HUES64 (cell line): ENCODE measurements at regions not wholly inside any gene's neighbourhood (a gene's known extent, or its start where the extent isn't known, plus 50 kb on each side); places are given as distances from the start of the nearest gene placed in this dataset.

ENCODE experiments used
- H3K27ac ChIP-seq: 2 replicates; pipeline ENCODE4 v1.7.0; 2013; ENCODE audit warnings: low read depth, low read length, inconsistent platforms
- H3K27me3 ChIP-seq: 2 replicates; pipeline ENCODE4 v1.6.1; 2013; ENCODE audit warnings: mild to moderate bottlenecking, low read length; ENCODE audit not compliant: insufficient read depth
- H3K36me3 ChIP-seq: 2 replicates; pipeline ENCODE4 v1.6.1; 2013; ENCODE audit warnings: mild to moderate bottlenecking, low read length; ENCODE audit not compliant: insufficient read depth
- H3K4me1 ChIP-seq: 2 replicates; pipeline ENCODE4 v1.6.1; 2013; ENCODE audit warnings: mild to moderate bottlenecking, low read length, moderate library complexity; ENCODE audit not compliant: insufficient read depth
- H3K4me3 ChIP-seq: 2 replicates; pipeline ENCODE4 v1.5.1; 2013; ENCODE audit warnings: mild to moderate bottlenecking, low read length, moderate library complexity
- H3K9ac ChIP-seq: 2 replicates; pipeline ENCODE4 v1.6.1; 2013; ENCODE audit warnings: mild to moderate bottlenecking, low read depth, low read length
- H3K9me3 ChIP-seq: 2 replicates; pipeline ENCODE4 v1.6.1; 2013; ENCODE audit warnings: low read depth, low read length; ENCODE audit not compliant: insufficient read depth
- WGBS: fragments of 150-250, 120-280 bp; methylation state at CpG from one replicate; pipeline ENCODE4 v1.1.7; 2013; ENCODE audit warnings: missing lambda C conversion rate; 5-methylcytosine and 5-hydroxymethylcytosine counted together

DNA sequence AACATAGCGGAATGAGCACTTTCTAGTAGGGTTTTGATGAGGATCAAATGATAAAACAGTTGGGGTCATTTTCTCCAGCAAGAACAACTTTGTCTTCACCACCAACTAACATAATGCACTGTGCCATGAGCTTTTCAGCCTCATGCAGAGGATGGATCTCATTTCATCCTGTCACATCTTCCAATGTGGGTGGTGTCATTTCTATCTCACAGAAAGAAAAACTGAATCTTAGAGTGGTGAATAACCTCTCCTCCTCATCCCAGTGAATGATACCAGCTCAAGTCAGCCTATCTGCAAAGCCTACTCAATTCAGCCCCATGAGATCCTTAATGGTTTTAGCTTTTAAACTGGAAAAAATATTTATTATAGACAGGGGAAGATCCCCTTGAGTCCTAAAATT, 1147.2 kb downstream of the VRK1 start:
- Histone ChIP-seq H3K9me3 (no peaks in the 10 kb centered on the region), H3K36me3 (no peaks in the 10 kb centered on the region), H3K4me1 (peaks cover 9% of the 10 kb centered on the region; the same call in 1 of the 2 replicates), H3K9ac (no peak overlapping the region), H3K27ac (no peak overlapping the region), H3K4me3 (no peak overlapping the region), H3K27me3 (no peaks in the 10 kb centered on the region)
- 100% methylated on average over 1 of the region's 1 CpG for WGBS

DNA sequence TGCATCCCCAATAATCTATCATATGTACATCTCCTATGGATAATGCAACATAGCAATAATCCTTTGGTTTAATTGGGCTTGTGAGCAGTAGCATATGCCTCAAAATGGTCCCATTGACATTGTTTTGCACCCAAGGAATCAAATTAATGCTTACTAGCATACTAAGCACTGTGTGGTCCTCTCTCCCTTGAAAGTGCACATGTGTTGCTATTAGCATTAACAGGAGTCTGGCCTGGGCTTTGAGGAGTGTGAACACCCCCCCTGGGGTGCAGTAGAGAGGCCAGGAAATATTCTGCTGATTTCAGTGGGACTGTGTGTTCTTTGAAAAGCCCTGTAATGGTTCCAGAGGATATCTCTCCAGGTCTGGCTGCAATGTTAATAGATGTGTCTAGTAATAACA, 1148.4 kb downstream of the VRK1 start:
- no peak overlapping the region for H3K4me3 ChIP-seq
- no peaks in the 10 kb centered on the region for H3K36me3 ChIP-seq
- no peak overlapping the region for H3K9ac ChIP-seq
- H3K27ac ChIP-seq: no peak overlapping the region
- peaks cover 9% of the 10 kb centered on the region; the same call in 1 of the 2 replicates for H3K4me1 ChIP-seq
- no peaks in the 10 kb centered on the region for H3K9me3 ChIP-seq
- H3K27me3 ChIP-seq: no peaks in the 10 kb centered on the region

GRCh38 chr14:97946240-97946639, 1149.1 kb downstream of the VRK1 start:
- no peak overlapping the region for H3K4me3 ChIP-seq
- H3K36me3 ChIP-seq: no peaks in the 10 kb centered on the region
- WGBS: 56% methylated on average over 2 of the region's 2 CpGs
- H3K27ac ChIP-seq: no peak overlapping the region
- no peak overlapping the region for H3K9ac ChIP-seq
- peaks cover 9% of the 10 kb centered on the region; the same call in 1 of the 2 replicates for H3K4me1 ChIP-seq
- H3K9me3 ChIP-seq: no peaks in the 10 kb centered on the region
- H3K27me3 ChIP-seq: no peaks in the 10 kb centered on the region

- Histone ChIP-seq H3K9ac (no peak overlapping the region), H3K27ac (no peak overlapping the region), H3K4me1 (peaks cover 9% of the 10 kb centered on the region; the same call in 1 of the 2 replicates), H3K9me3 (no peaks in the 10 kb centered on the region), H3K36me3 (no peaks in the 10 kb centered on the region), H3K27me3 (no peaks in the 10 kb centered on the region), H3K4me3 (no peak overlapping the region)
- 96% methylated on average over 8 of the region's 9 CpGs for WGBS
Observed at GRCh38 chr14:97946641-97947040, 1149.5 kb downstream of the VRK1 start.

DNA sequence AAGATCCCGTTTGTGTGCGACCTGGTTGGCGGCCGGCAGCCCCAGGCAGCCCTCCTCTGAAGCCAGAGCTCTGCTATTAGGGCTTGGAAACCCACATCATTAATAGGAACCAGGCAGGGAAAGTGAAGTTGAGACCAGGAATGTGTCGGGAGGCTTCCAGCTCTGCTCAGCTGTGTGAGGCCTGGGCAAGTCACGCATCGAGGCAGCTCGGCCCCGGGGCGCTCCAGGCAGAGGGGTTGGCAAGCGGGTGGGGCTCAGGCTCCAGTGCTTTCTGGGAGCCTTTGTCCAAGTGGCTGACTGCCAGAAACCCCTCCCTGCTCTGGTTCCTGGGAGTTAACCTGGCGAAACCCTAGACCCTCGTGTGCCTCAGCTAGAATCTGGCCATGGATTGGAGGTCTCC, 1151.7 kb downstream of the VRK1 start:
- Histone ChIP-seq H3K9me3 (no peaks in the 10 kb centered on the region), H3K4me3 (no peak overlapping the region), H3K4me1 (peaks cover 9% of the 10 kb centered on the region; the same call in 1 of the 2 replicates), H3K36me3 (no peaks in the 10 kb centered on the region), H3K27ac (no peak overlapping the region), H3K9ac (no peak overlapping the region), H3K27me3 (no peaks in the 10 kb centered on the region)
- WGBS: 93% methylated on average over 13 of the region's 13 CpGs

DNA sequence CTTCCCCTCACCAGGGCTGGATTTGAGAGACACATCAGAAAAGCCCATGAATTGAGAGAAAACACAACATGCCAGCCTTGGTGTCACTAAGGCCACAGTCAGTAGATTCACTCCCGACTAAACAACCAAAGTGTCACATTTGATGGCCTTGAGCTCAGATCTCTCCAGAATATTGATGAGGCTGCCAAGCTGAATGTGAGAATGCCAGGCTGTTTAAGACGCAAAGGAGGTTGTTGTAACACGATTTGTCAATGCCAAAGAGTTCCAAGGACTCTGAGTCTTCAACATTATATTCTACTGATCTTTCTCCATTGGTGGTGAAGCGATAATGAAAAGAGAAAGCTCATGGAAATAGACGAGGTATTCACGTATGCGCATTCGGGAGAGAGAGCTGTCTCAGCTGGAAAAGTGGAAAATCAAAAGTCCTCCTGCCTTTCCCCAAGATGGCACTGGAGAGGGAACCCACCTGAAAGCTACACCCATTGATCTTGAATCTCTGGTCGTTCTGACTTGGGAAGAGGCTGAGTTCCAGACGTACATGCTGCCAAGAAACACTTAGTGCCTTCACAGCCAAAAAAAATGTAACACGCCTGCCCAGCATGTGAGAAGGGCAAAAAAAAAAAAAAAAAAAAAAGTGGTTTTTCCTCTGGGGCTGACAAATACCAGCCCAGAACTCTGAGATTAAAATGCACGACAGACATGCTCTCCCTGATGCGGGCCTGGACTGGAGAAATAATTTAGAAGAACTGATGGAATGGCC, 1159.6 kb downstream of the VRK1 start:
- Histone ChIP-seq H3K4me3 (no peak overlapping the region), H3K9me3 (no peaks in the 10 kb centered on the region), H3K27me3 (no peaks in the 10 kb centered on the region), H3K27ac (no peak overlapping the region), H3K4me1 (no peaks in the 10 kb centered on the region), H3K36me3 (no peaks in the 10 kb centered on the region), H3K9ac (no peak overlapping the region)
- 93% methylated on average over 13 of the region's 13 CpGs for WGBS

GRCh38 chr14:97959251-97959650, 1162.1 kb downstream of the VRK1 start:
- Histone ChIP-seq H3K27me3 (no peaks in the 10 kb centered on the region), H3K9me3 (no peaks in the 10 kb centered on the region), H3K9ac (no peak overlapping the region), H3K4me1 (no peaks in the 10 kb centered on the region), H3K4me3 (no peak overlapping the region), H3K36me3 (no peaks in the 10 kb centered on the region), H3K27ac (no peak overlapping the region)
- WGBS: 97% methylated on average over 4 of the region's 4 CpGs

GRCh38 chr14:97960436-97960835, 1163.3 kb downstream of the VRK1 start:
- H3K4me3 ChIP-seq: no peak overlapping the region
- WGBS: 95% methylated on average over 4 of the region's 4 CpGs
- no peaks in the 10 kb centered on the region for H3K36me3 ChIP-seq
- no peaks in the 10 kb centered on the region for H3K27me3 ChIP-seq
- H3K9me3 ChIP-seq: no peaks in the 10 kb centered on the region
- H3K4me1 ChIP-seq: no peaks in the 10 kb centered on the region
- no peak overlapping the region for H3K27ac ChIP-seq
- no peak overlapping the region for H3K9ac ChIP-seq

- no peaks in the 10 kb centered on the region for H3K36me3 ChIP-seq
- H3K4me3 ChIP-seq: no peak overlapping the region
- H3K27ac ChIP-seq: no peak overlapping the region
- no peak overlapping the region for H3K9ac ChIP-seq
- WGBS: 64% methylated on average over 1 of the region's 1 CpG
- no peaks in the 10 kb centered on the region for H3K9me3 ChIP-seq
- no peaks in the 10 kb centered on the region for H3K4me1 ChIP-seq
- no peaks in the 10 kb centered on the region for H3K27me3 ChIP-seq
Observed at GRCh38 chr14:97970222-97970621, 1173.0 kb downstream of the VRK1 start.

GRCh38 chr14:97975216-97975615, 1178.0 kb downstream of the VRK1 start:
- no peak overlapping the region for H3K9ac ChIP-seq
- 0 out of 2 replicates have a peak, but pooled peaks cover 5% of the 10 kb centered on the region for H3K4me1 ChIP-seq
- H3K4me3 ChIP-seq: no peak overlapping the region
- no peaks in the 10 kb centered on the region for H3K36me3 ChIP-seq
- no peak overlapping the region for H3K27ac ChIP-seq
- 100% methylated on average over 1 of the region's 3 CpGs for WGBS
- H3K9me3 ChIP-seq: no peaks in the 10 kb centered on the region
- H3K27me3 ChIP-seq: peaks cover 7% of the 10 kb centered on the region; the same call in 1 of the 2 replicates

DNA sequence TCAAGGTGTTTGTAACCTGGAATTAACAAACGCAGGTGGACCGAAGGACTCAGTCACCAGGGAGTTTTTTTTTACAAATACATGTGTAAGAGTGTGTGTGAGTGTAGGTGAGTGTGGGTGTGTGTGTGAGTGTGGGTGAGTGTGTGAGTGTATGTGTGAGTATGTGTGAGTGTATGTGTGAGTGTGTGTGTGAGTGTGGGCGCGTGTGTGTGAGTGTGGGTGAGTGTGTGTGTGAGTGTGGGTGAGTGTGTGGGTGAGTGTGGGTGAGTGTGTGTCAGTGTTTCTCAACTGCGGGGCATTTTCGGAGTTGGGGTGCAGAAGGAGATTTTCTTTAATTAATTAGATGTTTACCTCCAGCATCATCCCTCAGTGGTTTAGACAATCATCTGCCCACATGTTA, 1178.8 kb downstream of the VRK1 start:
- Histone ChIP-seq H3K9me3 (no peaks in the 10 kb centered on the region), H3K27ac (no peak overlapping the region), H3K9ac (no peak overlapping the region), H3K27me3 (peaks cover 7% of the 10 kb centered on the region; the same call in 1 of the 2 replicates), H3K36me3 (no peaks in the 10 kb centered on the region), H3K4me3 (no peak overlapping the region), H3K4me1 (0 out of 2 replicates have a peak, but pooled peaks cover 5% of the 10 kb centered on the region)
- 82% methylated on average over 4 of the region's 6 CpGs for WGBS
